K562 (cell line): ENCODE measurements at regions not wholly inside any gene's neighbourhood (a gene's known extent, or its start where the extent isn't known, plus 50 kb on each side); places are given as distances from the start of the nearest gene placed in this dataset.

Experiments used
- ATAC-seq: fragments of 200-7000 bp; cut with Tn5 transposase; 3 replicates; pipeline ENCODE4 v1.9.1; 2020; ENCODE audit warnings: moderate library complexity
- BruUV-seq: library from RNA; stranded (reverse); fragments of 400-500 nt; replicated peaks from 2 replicates; lab custom pipeline; 2021; lab: Mats Ljungman, UMichigan
- CTCF ChIA-PET: fragments of 300-600 bp; formaldehyde crosslinking; extraction: SDS; loops from one replicate; lab custom pipeline; 2021; ENCODE audit warnings: low intra/inter-chr PET ratio; lab: Yijun Ruan, JAX
- POLR2A ChIA-PET: fragments of 300-600, 350-650 bp; sonication (Branson Sonifier 250); formaldehyde crosslinking; extraction: SDS; loops from one replicate; lab custom pipeline; 2021; ENCODE audit warnings: antibody characterized with exemption, inconsistent platforms; lab: Yijun Ruan, JAX
- DNase-seq, 4 experiments: peaks; one replicate each; pipeline versions ENCODE4 v3.0.0 to v3.0.0-alpha.2; 2011 to 2018; ENCODE audit warnings: low spot score in 3 of 4, mixed read lengths in 3 of 4; ENCODE audit errors: extremely low read depth in 1 of 4
- FAIRE-seq: peaks from 2 replicates; lab custom pipeline; 2011; peaks lifted over from hg19 to GRCh38; lab: Jason Lieb, UNC
- H2AFZ ChIP-seq: 2 replicates; pipeline ENCODE4 v1.6.0; 2011; ENCODE audit warnings: low read depth, low read length, control low read depth, inconsistent platforms
- H3K27ac ChIP-seq: fragments of 200-600 bp; 3 replicates; pipeline ENCODE4 v1.8.0; 2011; ENCODE audit warnings: low read depth, mild to moderate bottlenecking, control low read depth, inconsistent platforms, low read length, moderate library complexity, mixed read lengths; ENCODE audit errors: extremely low read depth
- H3K27me3 ChIP-seq, 2 experiments: fragments of 300-600 bp in 1 of 2; 2 replicates in 1 of 2; 3 replicates in 1 of 2; pipeline versions ENCODE4 v1.6.0 to v1.8.0; 2011; ENCODE audit warnings: inconsistent platforms in 2 of 2, low read length in 2 of 2, mild to moderate bottlenecking in 1 of 2, mixed read lengths in 1 of 2, moderate library complexity in 1 of 2; ENCODE audit not compliant: control insufficient read depth in 2 of 2, insufficient read depth in 2 of 2
- H3K36me3 ChIP-seq: fragments of 300-600 bp; 3 replicates; pipeline ENCODE4 v1.8.0; 2011; ENCODE audit warnings: mild to moderate bottlenecking, low read length, inconsistent platforms; ENCODE audit not compliant: control insufficient read depth, insufficient read depth
- H3K4me1 ChIP-seq, 2 experiments: fragments of 200-600 bp in 1 of 2; replicated peaks in 1 of 2; 2 replicates in 1 of 2; 3 replicates in 1 of 2; pipeline versions ENCODE4 v1.5.1 to v1.8.0; 2011; ENCODE audit warnings: inconsistent platforms in 2 of 2, low read length in 2 of 2, mild to moderate bottlenecking in 1 of 2, mixed read lengths in 1 of 2, moderate library complexity in 1 of 2; ENCODE audit not compliant: control insufficient read depth in 2 of 2, insufficient read depth in 2 of 2
- H3K4me2 ChIP-seq: 2 replicates; pipeline ENCODE4 v1.6.1; 2011; ENCODE audit warnings: low read length, control low read depth, inconsistent platforms, mixed read lengths; ENCODE audit not compliant: insufficient read depth
- H3K4me3 ChIP-seq: fragments of 200-600 bp; sonication (generic), shearing (Covaris generic); 2 replicates; pipeline ENCODE4 v1.5.1; 2016; ENCODE audit warnings: control low read depth, inconsistent platforms
- H3K79me2 ChIP-seq: fragments of 200-600 bp; 3 replicates; pipeline ENCODE4 v1.8.0; 2011; ENCODE audit warnings: low read length, inconsistent platforms; ENCODE audit not compliant: control insufficient read depth, insufficient read depth
- H3K9ac ChIP-seq, 2 experiments: 2 replicates each; pipeline versions ENCODE4 v1.6.0 to v1.6.1; 2011; ENCODE audit warnings: low read depth in 2 of 2, low read length in 2 of 2, control low read depth in 1 of 2, inconsistent platforms in 1 of 2, mild to moderate bottlenecking in 1 of 2, mixed read lengths in 1 of 2; ENCODE audit not compliant: insufficient read depth in 1 of 2
- H3K9me1 ChIP-seq: one replicate; pipeline ENCODE4 v1.6.0; 2011; ENCODE audit warnings: inconsistent platforms, mild to moderate bottlenecking, low read length, moderate library complexity; ENCODE audit not compliant: control insufficient read depth, insufficient read depth
- H3K9me3 ChIP-seq: replicated peaks from 2 replicates; pipeline ENCODE4 v1.5.1; 2011; ENCODE audit warnings: low read depth, low read length, inconsistent platforms; ENCODE audit not compliant: control insufficient read depth, insufficient read depth
- H4K20me1 ChIP-seq: replicated peaks from 2 replicates; pipeline ENCODE4 v1.6.1; 2011; ENCODE audit warnings: low read length, inconsistent platforms, mixed read lengths; ENCODE audit not compliant: control insufficient read depth, insufficient read depth
- CAMTA2 ChIP-seq: fragments of 250-450 bp; sonication (Bioruptor Pico); conservative IDR thresholded peaks from 2 replicates; pipeline ENCODE4 v1.5.1; 2022
- E4F1 ChIP-seq: fragments of 250-450 bp; sonication (Bioruptor Pico); IDR thresholded peaks from 2 replicates; pipeline ENCODE4 v1.5.0; 2021; ENCODE audit warnings: mild to moderate bottlenecking, borderline replicate concordance
- EHMT2 ChIP-seq: fragments of 450-650 bp; IDR thresholded peaks from 2 replicates; pipeline ENCODE4 v1.6.1; 2018; ENCODE audit warnings: antibody characterized with exemption
- ESRRA ChIP-seq: fragments of 450-650 bp; IDR thresholded peaks from 2 replicates; pipeline ENCODE4 v1.6.1; 2014; ENCODE audit warnings: low read depth, mild to moderate bottlenecking, moderate library complexity, borderline replicate concordance
- GTF2F1 ChIP-seq: IDR thresholded peaks from 2 replicates; pipeline ENCODE4 v1.6.1; 2011; ENCODE audit warnings: low read depth, low read length, improper control_type of control experiment
- GTF3C2 ChIP-seq: IDR thresholded peaks from 3 replicates; pipeline ENCODE4 v1.6.1; 2011; ENCODE audit warnings: borderline replicate concordance, mild to moderate bottlenecking, moderate library complexity; ENCODE audit not compliant: insufficient read length; ENCODE audit errors: extremely low read depth
- NFE2L1 ChIP-seq: fragments of 450-650 bp; IDR thresholded peaks from 2 replicates; pipeline ENCODE4 v1.6.1; 2016; ENCODE audit warnings: missing genetic modification characterization, low read depth, mild to moderate bottlenecking, missing compliant biosample characterization, moderate library complexity, borderline replicate concordance
- STAT5A ChIP-seq: IDR thresholded peaks from 2 replicates; pipeline ENCODE4 v1.6.1; 2012; ENCODE audit warnings: low read length, inconsistent platforms, borderline replicate concordance
- WHSC1 ChIP-seq: IDR thresholded peaks from one replicate; pipeline ENCODE4 v1.6.1; 2012; ENCODE audit warnings: low read length, control low read depth, inconsistent platforms
- ZC3H11A ChIP-seq: IDR thresholded peaks from 2 replicates; pipeline ENCODE4 v1.6.1; 2012; ENCODE audit warnings: low read depth, low read length, improper control_type of control experiment
- ZFP36 ChIP-seq: fragments of 150-350 bp; IDR thresholded peaks from 2 replicates; pipeline ENCODE4 v1.6.1; 2018; ENCODE audit warnings: low read length, low read depth; ENCODE audit not compliant: partially characterized antibody
- ZNF431 ChIP-seq: sonication (generic); formaldehyde crosslinking; IDR thresholded peaks from 2 replicates; pipeline ENCODE4 v1.8.0; 2022; ENCODE audit warnings: mild to moderate bottlenecking, missing genetic modification reagents
- WGBS: fragments of 100-300 bp; shearing (Covaris generic); methylation state at CpG from one replicate; pipeline ENCODE4 v1.1.6; 2016; ENCODE audit warnings: low coverage, mixed read lengths; ENCODE audit not compliant: insufficient coverage; ENCODE audit errors: missing lambda C conversion rate; 5-methylcytosine and 5-hydroxymethylcytosine counted together
- in situ Hi-C: fragments of 300-500 bp; cut with MboI; formaldehyde crosslinking; loops from 4 replicates; pipeline ENCODE4 v1.15.0; 2018; ENCODE audit warnings: inconsistent platforms, mixed read lengths
- intact Hi-C: fragments of 100-400 bp; cut with micrococcal nuclease; formaldehyde crosslinking; loops from 2 replicates; pipeline ENCODE4 v1.14.2; 2022
- TF ChIP-seq, protein P1 (sequence below): fragments of 250-450 bp; sonication (Bioruptor Pico); IDR thresholded peaks from 2 replicates; pipeline ENCODE4 v1.9.0; 2021; ENCODE audit warnings: mild to moderate bottlenecking, inconsistent platforms
- TF ChIP-seq, protein P2 (sequence below), 2 experiments: IDR thresholded peaks; 2 replicates each; pipeline ENCODE4 v1.6.1; 2011; ENCODE audit warnings: borderline replicate concordance in 1 of 2, control low read depth in 1 of 2, low read depth in 1 of 2, low read length in 1 of 2, mild to moderate bottlenecking in 1 of 2, mixed read lengths in 1 of 2, moderate library complexity in 1 of 2; ENCODE audit not compliant: insufficient read depth in 1 of 2, insufficient read length in 1 of 2, poor library complexity in 1 of 2, severe bottlenecking in 1 of 2; ENCODE audit errors: extremely low read depth in 1 of 2

- CTCF ChIA-PET, result no interaction called here
Measured at GRCh38 chr3:72256716-72257115, 471.8 kb upstream of the PROK2 start.

More at GRCh38 chr3:72256716-72257115, 471.8 kb upstream of the PROK2 start:
- DNase-seq (no peak), FAIRE-seq (no peak), ATAC-seq (no peak)
- Histone ChIP-seq H3K36me3 (no peaks in the 10 kb centered on the region), H2AFZ (no peak overlapping the region), H3K27ac (no peak overlapping the region), H3K4me3 (no peak overlapping the region), H3K4me2 (no peak overlapping the region), H3K9ac (no peak overlapping the region; a peak in 1 of 4 replicates), H3K79me2 (no peaks in the 10 kb centered on the region), H3K4me1 (peaks cover 3 to 8% of the 10 kb centered on the region in 2 experiments; a peak in 4 of 5 replicates), H3K9me3 (no peaks in the 10 kb centered on the region), H3K9me1 (no peaks in the 10 kb centered on the region), H3K27me3 (no peaks in the 10 kb centered on the region), H4K20me1 (no peaks in the 10 kb centered on the region)
- 61% methylated on average over 6 of the region's 6 CpGs for WGBS
- in situ Hi-C loops (no loop called here), intact Hi-C loops (no loop called here)
- no peak for TF ChIP-seq GTF3C2
- no peak for TF ChIP-seq CAMTA2 (CRISPR knock-in tag)
- TF ChIP-seq, protein P1, sequence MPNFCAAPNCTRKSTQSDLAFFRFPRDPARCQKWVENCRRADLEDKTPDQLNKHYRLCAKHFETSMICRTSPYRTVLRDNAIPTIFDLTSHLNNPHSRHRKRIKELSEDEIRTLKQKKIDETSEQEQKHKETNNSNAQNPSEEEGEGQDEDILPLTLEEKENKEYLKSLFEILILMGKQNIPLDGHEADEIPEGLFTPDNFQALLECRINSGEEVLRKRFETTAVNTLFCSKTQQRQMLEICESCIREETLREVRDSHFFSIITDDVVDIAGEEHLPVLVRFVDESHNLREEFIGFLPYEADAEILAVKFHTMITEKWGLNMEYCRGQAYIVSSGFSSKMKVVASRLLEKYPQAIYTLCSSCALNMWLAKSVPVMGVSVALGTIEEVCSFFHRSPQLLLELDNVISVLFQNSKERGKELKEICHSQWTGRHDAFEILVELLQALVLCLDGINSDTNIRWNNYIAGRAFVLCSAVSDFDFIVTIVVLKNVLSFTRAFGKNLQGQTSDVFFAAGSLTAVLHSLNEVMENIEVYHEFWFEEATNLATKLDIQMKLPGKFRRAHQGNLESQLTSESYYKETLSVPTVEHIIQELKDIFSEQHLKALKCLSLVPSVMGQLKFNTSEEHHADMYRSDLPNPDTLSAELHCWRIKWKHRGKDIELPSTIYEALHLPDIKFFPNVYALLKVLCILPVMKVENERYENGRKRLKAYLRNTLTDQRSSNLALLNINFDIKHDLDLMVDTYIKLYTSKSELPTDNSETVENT (CRISPR knock-in tag), result no peak
- TF ChIP-seq E4F1, result no peak
- TF ChIP-seq STAT5A, result no peak
- TF ChIP-seq ZFP36, result no peak
- TF ChIP-seq ZC3H11A, result no peak
- TF ChIP-seq GTF2F1, result no peak
- TF ChIP-seq WHSC1, result no peak
- TF ChIP-seq, protein P2, sequence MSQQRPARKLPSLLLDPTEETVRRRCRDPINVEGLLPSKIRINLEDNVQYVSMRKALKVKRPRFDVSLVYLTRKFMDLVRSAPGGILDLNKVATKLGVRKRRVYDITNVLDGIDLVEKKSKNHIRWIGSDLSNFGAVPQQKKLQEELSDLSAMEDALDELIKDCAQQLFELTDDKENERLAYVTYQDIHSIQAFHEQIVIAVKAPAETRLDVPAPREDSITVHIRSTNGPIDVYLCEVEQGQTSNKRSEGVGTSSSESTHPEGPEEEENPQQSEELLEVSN (IDR thresholded peaks at IDR 0.05; ENCODE audit: borderline replicate concordance in 1 of 2, extremely low read depth in 1 of 2, insufficient read depth in 1 of 2, insufficient read length in 1 of 2, low read depth in 1 of 2, low read length in 1 of 2, poor library complexity in 1 of 2, severe bottlenecking in 1 of 2), result no peak
- TF ChIP-seq NFE2L1 (tag), result no peak
- no peak for TF ChIP-seq EHMT2
- TF ChIP-seq ESRRA, result no peak
- TF ChIP-seq ZNF431 (CRISPR knock-in tag), result no peak
- POLR2A ChIA-PET, result interaction anchor here (0.5 kb wide), 1 partner anchor 12 kb away, joined by 3 read pairs; no protein-coding TSS in a partner anchor
- no TSS peak for BruUV-seq
